ENCODE measurements at regions not wholly inside any gene's neighbourhood (a gene's known extent, or its start where the extent isn't known, plus 50 kb on each side); places are given as distances from the start of the nearest gene placed in this dataset.

GRCh38 chr14:101072945-101073597 is 169.5 kb upstream of the RTL1 start:
- Histone ChIP-seq H3K9me3 (ENCODE audit: low read length) (no peaks in the 10 kb centered on the region), H4K20me1 (ENCODE audit: insufficient read depth, low read length) (no peaks in the 10 kb centered on the region), H3K4me2 (ENCODE audit: low read depth, low read length) (peak overlapping the region; percentile 57; the same call in 1 of the 2 replicates), H3K27ac (ENCODE audit: extremely low read length, insufficient read depth, low read length) (no peak overlapping the region), H3K4me3 (replicated peaks in 1 of 3; ENCODE audit: insufficient read depth in 1 of 3, low read depth in 2 of 3, low read length in 3 of 3) (no peak overlapping the region; a peak in 1 of 6 replicates), H3K27me3 (ENCODE audit: control insufficient read depth in 1 of 2, insufficient read depth in 2 of 2, low read length in 2 of 2) (peaks cover 24 to 99% of the 10 kb centered on the region in 2 experiments; a peak in 4 of 5 replicates), H2AFZ (ENCODE audit: low read length) (no peak overlapping the region), H3K36me3 (replicated peaks in 1 of 2; ENCODE audit: control insufficient read depth in 1 of 2, insufficient read depth in 2 of 2, low read length in 2 of 2) (no peaks in the 10 kb centered on the region), H3K4me1 (ENCODE audit: insufficient read depth, low read length) (no peaks in the 10 kb centered on the region), H3K9ac (ENCODE audit: insufficient read depth, low read depth, low read length) (no peak overlapping the region), H3K79me2 (ENCODE audit: insufficient read depth, low read length) (no peaks in the 10 kb centered on the region)
- in situ Hi-C loops (cut with HindIII; ENCODE audit: extremely low pct_ligation_motif_present, low pct_unique_long_range_greater_than_20kb) (no loop called here), intact Hi-C loops (cut with micrococcal nuclease; ENCODE audit: unreplicated experiment) (no loop called here)
- POLR2A ChIA-PET = no interaction called here
- WGBS (ENCODE audit: low lambda C conversion rate) = 32% methylated on average over 12 of the region's 28 CpGs
- FAIRE-seq = no peak
- CTCF ChIA-PET (ENCODE audit: low intra/inter-chr PET ratio, low total read pairs) = no interaction called here
- DNase-seq (ENCODE audit: low spot score) = peak; percentile 77
- BruUV-seq (replicated peaks) = no TSS peak
- peak; percentile 90 for ATAC-seq
- TF ChIP-seq ATF7 (IDR thresholded peaks at IDR 0.05) = peak; percentile 84
- TF ChIP-seq ATF7 (CRISPR knock-in tag; IDR thresholded peaks at IDR 0.05) = 0 out of 2 replicates have a peak, but pooled peaks have one; percentile 32
- TF ChIP-seq PATZ1 (CRISPR knock-in tag; IDR thresholded peaks at IDR 0.05) = peak; percentile 36; the same call in 1 of the 2 replicates
- no peak for TF ChIP-seq MAZ (IDR thresholded peaks at IDR 0.05; ENCODE audit: borderline replicate concordance, low read depth, low read length)
- no peak for TF ChIP-seq MAZ (CRISPR knock-in tag; IDR thresholded peaks at IDR 0.05; ENCODE audit: low read depth)
- peak; percentile 37; the same call in 1 of the 2 replicates for TF ChIP-seq ELF3 (CRISPR knock-in tag; IDR thresholded peaks at IDR 0.05)
- TF ChIP-seq ZXDC (CRISPR knock-in tag; IDR thresholded peaks at IDR 0.05) = no peak
- peak; percentile 89 for TF ChIP-seq HNRNPL (IDR thresholded peaks at IDR 0.05; ENCODE audit: low read depth, low read length)
- TF ChIP-seq RXRB (CRISPR knock-in tag; IDR thresholded peaks at IDR 0.05; ENCODE audit: borderline replicate concordance) = peak; percentile 17; the same call in 1 of the 2 replicates
- peak; percentile 81 for TF ChIP-seq HIC2 (CRISPR knock-in tag; IDR thresholded peaks at IDR 0.05; ENCODE audit: low read depth)
- TF ChIP-seq SAP130 (CRISPR knock-in tag; IDR thresholded peaks at IDR 0.05; ENCODE audit: low read depth) = peak; percentile 29; the same call in 1 of the 2 replicates
- peak; percentile 94 for TF ChIP-seq FOSL2 (CRISPR knock-in tag; IDR thresholded peaks at IDR 0.05)
- peak; percentile 41; the same call in 1 of the 2 replicates for TF ChIP-seq FOSL1 (CRISPR knock-in tag; IDR thresholded peaks at IDR 0.05; ENCODE audit: borderline replicate concordance)
- TF ChIP-seq PTBP1 (IDR thresholded peaks at IDR 0.05; ENCODE audit: low read depth, low read length, poor library complexity, severe bottlenecking) = peak; percentile 50
- peak; percentile 78; the same call in 1 of the 2 replicates for TF ChIP-seq ATF3 (CRISPR knock-in tag; IDR thresholded peaks at IDR 0.05)
- 0 out of 2 replicates have a peak, but pooled peaks have one; percentile 20 for TF ChIP-seq GATAD2A (CRISPR knock-in tag; IDR thresholded peaks at IDR 0.05)
- TF ChIP-seq GABPB1 (CRISPR knock-in tag; IDR thresholded peaks at IDR 0.05) = peak; percentile 45; the same call in 1 of the 2 replicates
- peak; percentile 76 for TF ChIP-seq CREB1 (IDR thresholded peaks at IDR 0.05)
- no peak for TF ChIP-seq CREB1 (CRISPR knock-in tag; IDR thresholded peaks at IDR 0.05)
